Gastrocnemius medialis (tissue), 4 donors: ENCODE measurements at regions not wholly inside any gene's neighbourhood (a gene's known extent, or its start where the extent isn't known, plus 50 kb on each side); places are given as distances from the start of the nearest gene placed in this dataset.

Source experiments
- ATAC-seq, 2 donors: fragments of 150-250 bp; one replicate each; pipeline ENCODE4 v1.9.1; 2016
- DNase-seq, 2 donors: peaks; one replicate each; pipeline ENCODE4 v3.0.0-alpha.2; 2019
- H3K27ac ChIP-seq, 4 donors: fragments of 200-600 bp; sonication (generic); 1 replicate in 1 of 4; 2 replicates in 3 of 4; pipeline ENCODE4 v1.5.1; 2016 to 2018; ENCODE audit warnings: mild to moderate bottlenecking in 2 of 4, moderate library complexity in 1 of 4
- H3K27me3 ChIP-seq, 3 donors: fragments of 200-600 bp; sonication (generic) in 2 of 3; 1 replicate in 1 of 3; 2 replicates in 2 of 3; pipeline versions ENCODE4 v1.5.1 to v1.6.0; 2016 to 2019; ENCODE audit warnings: mild to moderate bottlenecking in 1 of 3, moderate library complexity in 1 of 3
- H3K36me3 ChIP-seq, 2 donors: fragments of 200-600 bp; sonication (generic) in 1 of 2; one replicate each; pipeline ENCODE4 v1.5.1; 2017 to 2018
- H3K4me1 ChIP-seq, 2 donors: fragments of 200-600 bp; sonication (generic) in 1 of 2; one replicate each; pipeline ENCODE4 v1.5.1; 2016 to 2017; ENCODE audit warnings: mild to moderate bottlenecking in 2 of 2
- H3K4me3 ChIP-seq, 4 donors: fragments of 200-600 bp; sonication (generic) in 3 of 4; 1 replicate in 1 of 4; 2 replicates in 3 of 4; pipeline ENCODE4 v1.5.1; 2016 to 2019; ENCODE audit warnings: mild to moderate bottlenecking in 2 of 4
- H3K9me3 ChIP-seq, 3 donors: fragments of 200-600 bp; sonication (generic) in 2 of 3; 1 replicate in 1 of 3; 2 replicates in 2 of 3; pipeline ENCODE4 v1.5.1; 2016 to 2019
- POLR2A ChIP-seq, 2 donors: fragments of 450-650 bp; IDR thresholded peaks; one replicate each; pipeline ENCODE4 v1.6.1; 2017; ENCODE audit warnings: antibody characterized with exemption in 2 of 2, mild to moderate bottlenecking in 2 of 2, moderate library complexity in 2 of 2
- in situ Hi-C, 4 donors: fragments of 200-750 bp; cut with MboI; loops; one replicate each; pipeline versions ENCODE4 v1.15.0 to v1.8.0; 2017; ENCODE audit warnings: low sequenced_read_pairs in 4 of 4
- intact Hi-C: fragments of 100-400 bp; cut with DNase I; formaldehyde crosslinking; loops from one replicate; pipeline ENCODE4 v1.15.1; 2023; ENCODE audit warnings: low total_unique reads
- TF ChIP-seq, protein P1 (sequence below), 5 experiments: fragments of 450-650 bp in 3 of 5; fragments of 200-600 bp in 2 of 5; sonication (generic) in 2 of 5; IDR thresholded peaks in 4 of 5; conservative IDR thresholded peaks in 1 of 5; 1 replicate in 4 of 5; 2 replicates in 1 of 5; pipeline ENCODE4 v1.5.1; 2016 to 2019; ENCODE audit warnings: antibody characterized with exemption in 5 of 5, mild to moderate bottlenecking in 3 of 5, moderate library complexity in 3 of 5

DNA sequence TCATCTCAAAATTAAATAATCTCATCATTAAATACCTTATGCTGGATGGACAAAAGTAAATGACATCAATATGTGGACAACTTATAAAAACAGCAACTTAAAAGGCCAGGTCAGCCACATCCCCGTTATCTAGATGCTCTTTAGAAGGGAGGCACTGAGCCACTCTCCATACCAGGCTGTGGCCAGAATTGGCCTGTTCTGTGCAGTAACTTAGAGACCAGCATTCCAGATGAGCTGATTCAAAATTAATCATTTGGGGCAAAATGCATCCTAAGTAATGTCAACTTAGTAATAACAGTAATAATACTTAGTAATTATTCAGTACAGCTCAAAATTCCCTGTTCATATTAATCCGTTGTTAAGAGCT, 373.6 kb downstream of the FBXW7 start:
- ATAC-seq, result no peak
- intact Hi-C loops, result no loop called here
- TF ChIP-seq, protein P1, sequence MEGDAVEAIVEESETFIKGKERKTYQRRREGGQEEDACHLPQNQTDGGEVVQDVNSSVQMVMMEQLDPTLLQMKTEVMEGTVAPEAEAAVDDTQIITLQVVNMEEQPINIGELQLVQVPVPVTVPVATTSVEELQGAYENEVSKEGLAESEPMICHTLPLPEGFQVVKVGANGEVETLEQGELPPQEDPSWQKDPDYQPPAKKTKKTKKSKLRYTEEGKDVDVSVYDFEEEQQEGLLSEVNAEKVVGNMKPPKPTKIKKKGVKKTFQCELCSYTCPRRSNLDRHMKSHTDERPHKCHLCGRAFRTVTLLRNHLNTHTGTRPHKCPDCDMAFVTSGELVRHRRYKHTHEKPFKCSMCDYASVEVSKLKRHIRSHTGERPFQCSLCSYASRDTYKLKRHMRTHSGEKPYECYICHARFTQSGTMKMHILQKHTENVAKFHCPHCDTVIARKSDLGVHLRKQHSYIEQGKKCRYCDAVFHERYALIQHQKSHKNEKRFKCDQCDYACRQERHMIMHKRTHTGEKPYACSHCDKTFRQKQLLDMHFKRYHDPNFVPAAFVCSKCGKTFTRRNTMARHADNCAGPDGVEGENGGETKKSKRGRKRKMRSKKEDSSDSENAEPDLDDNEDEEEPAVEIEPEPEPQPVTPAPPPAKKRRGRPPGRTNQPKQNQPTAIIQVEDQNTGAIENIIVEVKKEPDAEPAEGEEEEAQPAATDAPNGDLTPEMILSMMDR (IDR thresholded peaks at IDR 0.05 in 4 of 5, conservative IDR thresholded peaks at IDR 0.05 in 1 of 5), result no peak
- no peak for TF ChIP-seq POLR2A (IDR thresholded peaks at IDR 0.05)

GRCh38 chr4:152161676-152162330, 374.1 kb downstream of the FBXW7 start:
- Histone ChIP-seq H3K4me1 (peaks cover 10 to 17% of the 10 kb centered on the region in 2 donors), H3K36me3 (no peaks in the 10 kb centered on the region), H3K4me3 (no peak overlapping the region), H3K27ac (no peak overlapping the region), H3K9me3 (no peaks in the 10 kb centered on the region), H3K27me3 (no peaks in the 10 kb centered on the region)
- intact Hi-C loops (no loop called here), in situ Hi-C loops (no loop called here)
- no peak for ATAC-seq
- DNase-seq, result no peak
- TF ChIP-seq, protein P1 (IDR thresholded peaks at IDR 0.05 in 4 of 5, conservative IDR thresholded peaks at IDR 0.05 in 1 of 5), result no peak
- TF ChIP-seq POLR2A (IDR thresholded peaks at IDR 0.05), result no peak

More for the DNA sequence above, 373.6 kb downstream of the FBXW7 start:
- Histone ChIP-seq H3K27me3 (no peaks in the 10 kb centered on the region), H3K9me3 (no peaks in the 10 kb centered on the region), H3K4me3 (no peak overlapping the region), H3K36me3 (no peaks in the 10 kb centered on the region), H3K4me1 (peaks cover 10 to 17% of the 10 kb centered on the region in 2 donors), H3K27ac (no peak overlapping the region)
- in situ Hi-C loops, result no loop called here
- no peak for DNase-seq

DNA sequence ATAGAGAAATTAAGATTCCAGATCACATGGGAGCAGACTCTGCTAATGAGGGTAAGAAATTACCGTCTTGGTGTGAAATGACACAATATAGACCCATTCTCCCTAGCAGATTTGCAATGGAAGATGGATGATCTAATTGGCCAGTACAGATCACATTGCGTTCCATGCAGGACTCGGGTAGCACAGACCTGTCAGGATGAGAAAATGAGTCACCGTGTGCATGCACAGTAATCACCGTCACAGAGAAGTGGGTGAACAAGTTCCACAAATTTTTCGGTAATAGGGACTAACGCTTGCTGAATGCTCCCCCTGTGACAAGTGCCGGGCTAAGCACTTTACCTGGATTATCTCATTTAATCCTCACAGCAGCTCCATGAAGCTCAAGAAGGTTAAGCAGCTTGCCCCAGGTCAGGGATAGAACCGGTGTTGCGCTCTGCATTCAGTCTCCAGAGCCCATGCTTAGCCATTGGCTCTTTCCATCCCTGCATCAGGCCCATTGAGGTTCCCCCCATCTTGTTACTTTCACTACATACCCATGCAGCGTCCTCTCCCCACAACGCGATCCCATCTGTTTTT, 375.6 kb downstream of the FBXW7 start:
- in situ Hi-C loops (no loop called here), intact Hi-C loops (loop anchor here (1.0 kb wide), 1 partner anchor 29 kb away; no protein-coding TSS in a partner anchor)
- TF ChIP-seq, protein P1 (IDR thresholded peaks at IDR 0.05 in 4 of 5, conservative IDR thresholded peaks at IDR 0.05 in 1 of 5), result no peak
- no peak for TF ChIP-seq POLR2A (IDR thresholded peaks at IDR 0.05)
- peaks cover 4 to 8% of the 10 kb centered on the region in 2 donors for H3K4me1 ChIP-seq
- H3K27ac ChIP-seq, result no peak overlapping the region
- ATAC-seq (no peak), DNase-seq (no peak)
- H3K27me3 ChIP-seq, result no peaks in the 10 kb centered on the region
- H3K4me3 ChIP-seq, result no peak overlapping the region
- H3K9me3 ChIP-seq, result no peaks in the 10 kb centered on the region
- no peaks in the 10 kb centered on the region for H3K36me3 ChIP-seq

- intact Hi-C loops (loop anchor here (1.0 kb wide), 1 partner anchor 28 kb away; no protein-coding TSS in a partner anchor), in situ Hi-C loops (no loop called here)
- Histone ChIP-seq H3K27me3 (no peaks in the 10 kb centered on the region), H3K27ac (no peak overlapping the region), H3K9me3 (no peaks in the 10 kb centered on the region), H3K4me3 (no peak overlapping the region), H3K36me3 (no peaks in the 10 kb centered on the region), H3K4me1 (peaks cover 0 to 3% of the 10 kb centered on the region in 2 donors)
- TF ChIP-seq POLR2A (IDR thresholded peaks at IDR 0.05), result no peak
- TF ChIP-seq, protein P1 (IDR thresholded peaks at IDR 0.05 in 4 of 5, conservative IDR thresholded peaks at IDR 0.05 in 1 of 5), result no peak
- DNase-seq, result no peak
- ATAC-seq, result no peak
Measured at GRCh38 chr4:152159773-152160172, 376.1 kb downstream of the FBXW7 start.
